SK-N-SH (cell line): ENCODE measurements at regions not wholly inside any gene's neighbourhood (a gene's known extent, or its start where the extent isn't known, plus 50 kb on each side); places are given as distances from the start of the nearest gene placed in this dataset.

Experiments
- CHD2 ChIP-seq: fragments of 150-350 bp; IDR thresholded peaks from 2 replicates; pipeline ENCODE4 v1.6.1; 2018; ENCODE audit warnings: low read length; ENCODE audit not compliant: partially characterized antibody
- CTCF ChIP-seq: fragments of 200-600 bp; sonication (generic); IDR thresholded peaks from 2 replicates; pipeline ENCODE4 v1.6.1; 2017; ENCODE audit warnings: antibody characterized with exemption, mild to moderate bottlenecking, moderate library complexity
- EP300 ChIP-seq, 2 experiments: IDR thresholded peaks; 2 replicates each; pipeline versions ENCODE4 v1.4.0 to v1.6.1; 2012; ENCODE audit warnings: borderline replicate concordance in 1 of 2, low read depth in 1 of 2, low read length in 1 of 2
- GABPA ChIP-seq: IDR thresholded peaks from 2 replicates; pipeline ENCODE4 v1.4.0; 2012; ENCODE audit warnings: low read depth, mild to moderate bottlenecking
- GATA2 ChIP-seq: sonication (generic); formaldehyde crosslinking; IDR thresholded peaks from 2 replicates; pipeline ENCODE4 v1.5.0; 2020; ENCODE audit warnings: mild to moderate bottlenecking, missing genetic modification reagents
- MXI1 ChIP-seq: IDR thresholded peaks from 2 replicates; pipeline ENCODE4 v1.6.1; 2012; ENCODE audit warnings: mild to moderate bottlenecking, low read depth, low read length, improper control_type of control experiment
- NRF1 ChIP-seq: IDR thresholded peaks from 2 replicates; pipeline ENCODE4 v1.6.1; 2012; ENCODE audit warnings: low read depth, mild to moderate bottlenecking, low read length
- POLR2AphosphoS5 ChIP-seq: IDR thresholded peaks from 2 replicates; pipeline ENCODE4 v1.6.1; 2012; ENCODE audit warnings: low read depth, low read length
- RAD21 ChIP-seq: IDR thresholded peaks from 2 replicates; pipeline ENCODE4 v1.6.1; 2012; ENCODE audit warnings: mild to moderate bottlenecking, low read length
- USF2 ChIP-seq: fragments of 150-350 bp; IDR thresholded peaks from 2 replicates; pipeline ENCODE4 v1.6.1; 2017; ENCODE audit warnings: antibody characterized with exemption, low read length, low read depth, borderline replicate concordance

GRCh38 chr16:63785170-63785569 is 1336.7 kb downstream of the CDH11 start:
- TF ChIP-seq USF2, result no peak
- no peak for TF ChIP-seq RAD21
- TF ChIP-seq POLR2AphosphoS5, result no peak
- no peak for TF ChIP-seq CTCF
- no peak for TF ChIP-seq EP300 (IDR thresholded peaks at IDR 0.05; ENCODE audit: borderline replicate concordance in 1 of 2, low read depth in 1 of 2, low read length in 1 of 2)
- no peak for TF ChIP-seq GATA2 (CRISPR knock-in tag)
- no peak for TF ChIP-seq CHD2
- no peak for TF ChIP-seq NRF1
- TF ChIP-seq MXI1, result no peak
- TF ChIP-seq GABPA, result no peak
